Frontal cortex (tissue), 3 donors: ENCODE measurements at regions not wholly inside any gene's neighbourhood (a gene's known extent, or its start where the extent isn't known, plus 50 kb on each side); places are given as distances from the start of the nearest gene placed in this dataset.
"Not testable (repeated sequence)": the region's sequence is repeated elsewhere in the genome, so short reads cannot be mapped to it uniquely, and the experiment has no call there.

Source experiments
- DNase-seq, 2 donors: peaks; one replicate each; pipeline ENCODE4 v3.0.0; 2012; ENCODE audit warnings: low spot score in 2 of 2
- FAIRE-seq: peaks from 2 replicates; lab custom pipeline; 2012; peaks lifted over from hg19 to GRCh38; lab: Jason Lieb, UNC
- donor health status: control.
- donor health status: control.
- donor health status: control.

GRCh38 chr4:13678186-13678924 is 50.8 kb upstream of the BOD1L1 start:
- DNase-seq (no peak), FAIRE-seq (no peak)

- FAIRE-seq (no peak), DNase-seq (no peak)
These were observed 54.0 kb upstream of the BOD1L1 start for GRCh38 chr4:13681570-13681969.

- no peak for FAIRE-seq
- no peak for DNase-seq
These were observed 66.7 kb upstream of the BOD1L1 start for GRCh38 chr4:13694256-13694655.

GRCh38 chr4:13698296-13698695 is 70.8 kb upstream of the BOD1L1 start:
- DNase-seq (no peak), FAIRE-seq (no peak)

GRCh38 chr4:13700021-13700857 is 72.7 kb upstream of the BOD1L1 start:
- DNase-seq (no peak), FAIRE-seq (no peak)

GRCh38 chr4:13700858-13701140 is 73.3 kb upstream of the BOD1L1 start:
- DNase-seq, FAIRE-seq: not testable (repeated sequence)

- DNase-seq = no peak
- FAIRE-seq = no peak
These were observed 74.5 kb upstream of the BOD1L1 start for GRCh38 chr4:13701937-13702446.

GRCh38 chr4:13703096-13703495 is 75.6 kb upstream of the BOD1L1 start:
- FAIRE-seq (no peak), DNase-seq (no peak)

GRCh38 chr4:13704035-13704434 is 76.5 kb upstream of the BOD1L1 start:
- DNase-seq = no peak
- no peak for FAIRE-seq

GRCh38 chr4:13704761-13705160 is 77.2 kb upstream of the BOD1L1 start:
- DNase-seq (no peak), FAIRE-seq (no peak)

GRCh38 chr4:13705521-13706041 is 78.1 kb upstream of the BOD1L1 start:
- DNase-seq (no peak), FAIRE-seq (no peak)

- FAIRE-seq = no peak
- DNase-seq = no peak
These were observed 78.6 kb upstream of the BOD1L1 start for GRCh38 chr4:13706120-13706519.

- no peak for FAIRE-seq
- DNase-seq = no peak
These were observed 79.2 kb upstream of the BOD1L1 start for GRCh38 chr4:13706716-13707115.

- DNase-seq (no peak), FAIRE-seq (no peak)
These were observed 82.8 kb upstream of the BOD1L1 start for GRCh38 chr4:13710246-13710885.

- no peak for DNase-seq
- no peak for FAIRE-seq
These were observed 83.8 kb upstream of the BOD1L1 start for GRCh38 chr4:13711233-13711785.

GRCh38 chr4:13721894-13722293 is 94.4 kb upstream of the BOD1L1 start:
- FAIRE-seq = no peak
- no peak for DNase-seq

GRCh38 chr4:13722649-13723048 is 95.1 kb upstream of the BOD1L1 start:
- no peak for DNase-seq

GRCh38 chr4:13728761-13729160 is 101.2 kb upstream of the BOD1L1 start:
- FAIRE-seq = no peak
- DNase-seq = no peak

More at GRCh38 chr4:13722649-13723048, 95.1 kb upstream of the BOD1L1 start:
- no peak for FAIRE-seq

- FAIRE-seq = no peak
- DNase-seq = no peak
These were observed 103.5 kb upstream of the BOD1L1 start for GRCh38 chr4:13731019-13731418.

GRCh38 chr4:13733817-13734216 is 106.3 kb upstream of the BOD1L1 start:
- FAIRE-seq (no peak), DNase-seq (no peak)
